H9 (cell line): ENCODE measurements at regions not wholly inside any gene's neighbourhood (a gene's known extent, or its start where the extent isn't known, plus 50 kb on each side); places are given as distances from the start of the nearest gene placed in this dataset.

Experiments
- DNase-seq: peaks from one replicate; pipeline ENCODE4 v3.0.0-alpha.2; 2017
- H2AFZ ChIP-seq: one replicate; pipeline ENCODE4 v1.6.1; 2013; ENCODE audit warnings: mild to moderate bottlenecking, low read length, control low read depth, moderate library complexity
- H2AK5ac ChIP-seq: 2 replicates; pipeline ENCODE4 v1.6.1; 2013; ENCODE audit warnings: low read length, control low read depth, mixed read lengths; ENCODE audit not compliant: insufficient read length
- H2BK120ac ChIP-seq: one replicate; pipeline ENCODE4 v1.6.1; 2013; ENCODE audit warnings: low read depth, mild to moderate bottlenecking, low read length, control low read depth, inconsistent platforms; ENCODE audit not compliant: poor library complexity, severe bottlenecking
- H2BK12ac ChIP-seq: 2 replicates; pipeline ENCODE4 v1.6.1; 2013; ENCODE audit warnings: low read length, control low read depth, mixed read lengths, low read depth; ENCODE audit not compliant: insufficient read length
- H2BK15ac ChIP-seq: 2 replicates; pipeline ENCODE4 v1.6.1; 2013; ENCODE audit warnings: low read depth, low read length, control low read depth
- H2BK20ac ChIP-seq: one replicate; pipeline ENCODE4 v1.6.1; 2013; ENCODE audit warnings: low read depth, mild to moderate bottlenecking, low read length, control low read depth, inconsistent platforms; ENCODE audit not compliant: poor library complexity, severe bottlenecking
- H2BK5ac ChIP-seq: 2 replicates; pipeline ENCODE4 v1.6.1; 2013; ENCODE audit warnings: low read length, control low read depth, mixed read lengths; ENCODE audit not compliant: insufficient read length
- H3K14ac ChIP-seq: 2 replicates; pipeline ENCODE4 v1.6.1; 2013; ENCODE audit warnings: low read length, control low read depth; ENCODE audit not compliant: insufficient read depth
- H3K18ac ChIP-seq: 2 replicates; pipeline ENCODE4 v1.6.1; 2013; ENCODE audit warnings: low read depth, mild to moderate bottlenecking, mixed read lengths, low read length, control low read depth; ENCODE audit not compliant: insufficient read length
- H3K23ac ChIP-seq: 2 replicates; pipeline ENCODE4 v1.6.1; 2013; ENCODE audit warnings: low read length, control low read depth, mixed read lengths, low read depth; ENCODE audit not compliant: insufficient read length
- H3K23me2 ChIP-seq: 2 replicates; pipeline ENCODE4 v1.6.1; 2013; ENCODE audit warnings: low read depth, mild to moderate bottlenecking, mixed read lengths, low read length, control low read depth; ENCODE audit not compliant: insufficient read length, poor library complexity, severe bottlenecking
- H3K27ac ChIP-seq: 2 replicates; pipeline ENCODE4 v1.5.1; 2013; ENCODE audit warnings: low read length, control low read depth, mixed read lengths, low read depth; ENCODE audit not compliant: insufficient read length
- H3K27me3 ChIP-seq: 2 replicates; pipeline ENCODE4 v1.6.1; 2013; ENCODE audit warnings: low read length, control low read depth, inconsistent platforms; ENCODE audit not compliant: insufficient read depth
- H3K4ac ChIP-seq: 2 replicates; pipeline ENCODE4 v1.6.1; 2013; ENCODE audit warnings: low read depth, mild to moderate bottlenecking, control low read depth, inconsistent platforms, low read length, moderate library complexity
- H3K4me1 ChIP-seq: 2 replicates; pipeline ENCODE4 v1.6.1; 2013; ENCODE audit warnings: low read length, control low read depth, inconsistent platforms; ENCODE audit not compliant: insufficient read depth
- H3K4me2 ChIP-seq: 2 replicates; pipeline ENCODE4 v1.6.1; 2013; ENCODE audit warnings: low read length, control low read depth, mixed read lengths; ENCODE audit not compliant: insufficient read length, insufficient read depth
- H3K56ac ChIP-seq: 2 replicates; pipeline ENCODE4 v1.6.1; 2013; ENCODE audit warnings: low read depth, mild to moderate bottlenecking, mixed read lengths, low read length, control low read depth; ENCODE audit not compliant: insufficient read length
- H3K79me1 ChIP-seq: 2 replicates; pipeline ENCODE4 v1.6.1; 2013; ENCODE audit warnings: low read depth, mild to moderate bottlenecking, moderate library complexity, low read length, control low read depth, inconsistent platforms; ENCODE audit not compliant: insufficient read depth, poor library complexity, severe bottlenecking
- H3K79me2 ChIP-seq: 2 replicates; pipeline ENCODE4 v1.6.1; 2013; ENCODE audit warnings: low read length, control low read depth, inconsistent platforms; ENCODE audit not compliant: insufficient read depth
- H3K9ac ChIP-seq: 2 replicates; pipeline ENCODE4 v1.6.1; 2013; ENCODE audit warnings: low read length, control low read depth, mixed read lengths; ENCODE audit not compliant: insufficient read length; ENCODE audit errors: extremely low read depth
- H3K9me3 ChIP-seq: one replicate; pipeline ENCODE4 v1.6.1; 2013; ENCODE audit warnings: low read depth, low read length, inconsistent platforms; ENCODE audit not compliant: control insufficient read depth
- H3T11ph ChIP-seq: one replicate; pipeline ENCODE4 v1.6.1; 2013; ENCODE audit warnings: mild to moderate bottlenecking, low read length, control low read depth, inconsistent platforms
- H4K20me1 ChIP-seq: one replicate; pipeline ENCODE4 v1.6.1; 2013; ENCODE audit not compliant: control insufficient read depth, insufficient read length, insufficient read depth
- H4K5ac ChIP-seq: 2 replicates; pipeline ENCODE4 v1.6.1; 2013; ENCODE audit warnings: low read depth, mild to moderate bottlenecking, mixed read lengths, low read length, control low read depth; ENCODE audit not compliant: insufficient read length
- H4K8ac ChIP-seq: replicated peaks from 2 replicates; pipeline ENCODE4 v1.6.1; 2013; ENCODE audit warnings: low read length, control low read depth, mixed read lengths, low read depth; ENCODE audit not compliant: insufficient read length
- H4K91ac ChIP-seq: 2 replicates; pipeline ENCODE4 v1.6.1; 2013; ENCODE audit warnings: low read depth, mild to moderate bottlenecking, moderate library complexity, mixed read lengths, low read length, control low read depth; ENCODE audit not compliant: insufficient read length
- H3K27ac Mint-ChIP-seq, 3 experiments: 2 replicates in 2 of 3; 3 replicates in 1 of 3; pipeline ENCODE4 v1.8.0; 2020 to 2021; ENCODE audit warnings: mixed read lengths in 3 of 3, mild to moderate bottlenecking in 1 of 3, moderate library complexity in 1 of 3
- H3K27me3 Mint-ChIP-seq: 2 replicates; pipeline ENCODE4 v1.8.0; 2021; ENCODE audit warnings: low read depth, mild to moderate bottlenecking, moderate library complexity, mixed read lengths
- H3K36me3 Mint-ChIP-seq, 3 experiments: 2 replicates in 2 of 3; 3 replicates in 1 of 3; pipeline ENCODE4 v1.8.0; 2020 to 2021; ENCODE audit warnings: low read depth in 3 of 3, mixed read lengths in 3 of 3; ENCODE audit not compliant: insufficient read depth in 1 of 3
- H3K4me1 Mint-ChIP-seq, 2 experiments: 2 replicates each; pipeline ENCODE4 v1.8.0; 2020; ENCODE audit warnings: mixed read lengths in 2 of 2
- H3K4me3 Mint-ChIP-seq, 2 experiments: 2 replicates in 1 of 2; 3 replicates in 1 of 2; pipeline ENCODE4 v1.8.0; 2020 to 2021; ENCODE audit warnings: mild to moderate bottlenecking in 2 of 2, mixed read lengths in 2 of 2, moderate library complexity in 1 of 2
- H3K9me3 Mint-ChIP-seq, 2 experiments: 2 replicates in 1 of 2; 3 replicates in 1 of 2; pipeline ENCODE4 v1.8.0; 2020; ENCODE audit warnings: mild to moderate bottlenecking in 2 of 2, mixed read lengths in 2 of 2, moderate library complexity in 1 of 2
- WGBS: extraction: QIAGEN DNeasy Blood & Tissue Kit; methylation state at CpG from one replicate; pipeline ENCODE4 v1.1.7; 2013; ENCODE audit warnings: missing lambda C conversion rate, low lambda C conversion rate, mixed read lengths; ENCODE audit not compliant: insufficient read length; ENCODE audit errors: extremely low coverage; 5-methylcytosine and 5-hydroxymethylcytosine counted together
- TF ChIP-seq, protein P1 (sequence below): fragments of 200-600 bp; sonication (generic); conservative IDR thresholded peaks from 3 replicates; pipeline ENCODE4 v1.8.0; 2021; ENCODE audit warnings: antibody characterized with exemption, mild to moderate bottlenecking

GRCh38 chr11:119537306-119538253 lies 114.6 kb upstream of the THY1 start:
- no peaks in the 10 kb centered on the region for H3K9me3 Mint-ChIP-seq
- no CpG with 5 or more reads among the region's 12 CpGs for WGBS
- Histone ChIP-seq H2BK12ac (no peak overlapping the region), H3K4me1 (no peaks in the 10 kb centered on the region), H3K14ac (no peak overlapping the region), H4K20me1 (no peaks in the 10 kb centered on the region), H2AK5ac (no peak overlapping the region), H3K79me1 (no peaks in the 10 kb centered on the region), H3K23ac (no peak overlapping the region), H4K8ac (no peak overlapping the region), H2BK15ac (no peak overlapping the region), H3T11ph (no peak overlapping the region), H2BK120ac (no peak overlapping the region), H3K56ac (no peak overlapping the region), H3K18ac (no peak overlapping the region), H4K5ac (no peak overlapping the region), H3K4me2 (no peak overlapping the region), H3K9ac (no peak overlapping the region), H3K27ac (no peak overlapping the region), H2AFZ (no peak overlapping the region), H3K4ac (no peak overlapping the region), H3K23me2 (no peaks in the 10 kb centered on the region), H4K91ac (no peak overlapping the region), H3K79me2 (no peaks in the 10 kb centered on the region), H3K9me3 (no peaks in the 10 kb centered on the region), H2BK20ac (no peak overlapping the region), H2BK5ac (no peak overlapping the region), H3K27me3 (no peaks in the 10 kb centered on the region)
- no peak for DNase-seq
- no peak overlapping the region for H3K4me3 Mint-ChIP-seq
- peaks cover 23 to 25% of the 10 kb centered on the region in 2 experiments for H3K4me1 Mint-ChIP-seq
- H3K27ac Mint-ChIP-seq = peak overlapping the region in 2 of 3 experiments; percentile 49 to 66; a peak in 2 of 7 replicates
- H3K27me3 Mint-ChIP-seq = peaks cover 39% of the 10 kb centered on the region
- TF ChIP-seq, protein P1, sequence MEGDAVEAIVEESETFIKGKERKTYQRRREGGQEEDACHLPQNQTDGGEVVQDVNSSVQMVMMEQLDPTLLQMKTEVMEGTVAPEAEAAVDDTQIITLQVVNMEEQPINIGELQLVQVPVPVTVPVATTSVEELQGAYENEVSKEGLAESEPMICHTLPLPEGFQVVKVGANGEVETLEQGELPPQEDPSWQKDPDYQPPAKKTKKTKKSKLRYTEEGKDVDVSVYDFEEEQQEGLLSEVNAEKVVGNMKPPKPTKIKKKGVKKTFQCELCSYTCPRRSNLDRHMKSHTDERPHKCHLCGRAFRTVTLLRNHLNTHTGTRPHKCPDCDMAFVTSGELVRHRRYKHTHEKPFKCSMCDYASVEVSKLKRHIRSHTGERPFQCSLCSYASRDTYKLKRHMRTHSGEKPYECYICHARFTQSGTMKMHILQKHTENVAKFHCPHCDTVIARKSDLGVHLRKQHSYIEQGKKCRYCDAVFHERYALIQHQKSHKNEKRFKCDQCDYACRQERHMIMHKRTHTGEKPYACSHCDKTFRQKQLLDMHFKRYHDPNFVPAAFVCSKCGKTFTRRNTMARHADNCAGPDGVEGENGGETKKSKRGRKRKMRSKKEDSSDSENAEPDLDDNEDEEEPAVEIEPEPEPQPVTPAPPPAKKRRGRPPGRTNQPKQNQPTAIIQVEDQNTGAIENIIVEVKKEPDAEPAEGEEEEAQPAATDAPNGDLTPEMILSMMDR = no peak
- H3K36me3 Mint-ChIP-seq = no peaks in the 10 kb centered on the region
